ENCODE measurements at regions not wholly inside any gene's neighbourhood (a gene's known extent, or its start where the extent isn't known, plus 50 kb on each side); places are given as distances from the start of the nearest gene placed in this dataset.
A peak's percentile ranks its signal among the peaks of the same experiment; 100 is the strongest.

DNA sequence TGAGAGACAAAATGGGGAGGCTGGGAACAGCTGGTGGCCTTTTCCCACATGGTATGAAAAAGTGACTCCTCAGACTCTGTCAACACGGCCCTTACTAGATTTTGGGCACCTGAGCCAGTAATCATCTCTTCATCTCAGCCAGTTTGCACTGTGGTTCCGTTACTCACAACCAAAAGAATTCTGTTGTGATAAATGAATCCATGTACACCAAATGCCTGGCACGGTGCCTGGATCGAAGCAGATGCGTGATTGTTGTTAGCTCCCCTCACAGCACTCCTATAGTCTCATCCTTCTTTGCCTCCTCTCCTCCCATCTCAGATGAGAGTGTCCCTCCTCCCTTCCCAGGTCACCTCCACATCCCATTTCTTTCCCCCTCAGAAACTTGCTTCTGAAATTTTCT lies 57.9 kb upstream of the GJB5 start:
- TF ChIP-seq RXRA (IDR thresholded peaks at IDR 0.05) (no peak), TAF1 (conservative IDR thresholded peaks at IDR 0.05) (no peak), NR2F2 (IDR thresholded peaks at IDR 0.05) (no peak), FOXA2 (IDR thresholded peaks at IDR 0.05) (no peak), RAD21 (IDR thresholded peaks at IDR 0.05) (no peak), GABPA (IDR thresholded peaks at IDR 0.05 in 1 of 2, conservative IDR thresholded peaks at IDR 0.05 in 1 of 2) (no peak), HNF4G (IDR thresholded peaks at IDR 0.05) (no peak), SP1 (IDR thresholded peaks at IDR 0.05) (no peak), JUND (IDR thresholded peaks at IDR 0.05) (no peak), YY1 (IDR thresholded peaks at IDR 0.05) (no peak)
- TF ChIP-seq, protein P1, sequence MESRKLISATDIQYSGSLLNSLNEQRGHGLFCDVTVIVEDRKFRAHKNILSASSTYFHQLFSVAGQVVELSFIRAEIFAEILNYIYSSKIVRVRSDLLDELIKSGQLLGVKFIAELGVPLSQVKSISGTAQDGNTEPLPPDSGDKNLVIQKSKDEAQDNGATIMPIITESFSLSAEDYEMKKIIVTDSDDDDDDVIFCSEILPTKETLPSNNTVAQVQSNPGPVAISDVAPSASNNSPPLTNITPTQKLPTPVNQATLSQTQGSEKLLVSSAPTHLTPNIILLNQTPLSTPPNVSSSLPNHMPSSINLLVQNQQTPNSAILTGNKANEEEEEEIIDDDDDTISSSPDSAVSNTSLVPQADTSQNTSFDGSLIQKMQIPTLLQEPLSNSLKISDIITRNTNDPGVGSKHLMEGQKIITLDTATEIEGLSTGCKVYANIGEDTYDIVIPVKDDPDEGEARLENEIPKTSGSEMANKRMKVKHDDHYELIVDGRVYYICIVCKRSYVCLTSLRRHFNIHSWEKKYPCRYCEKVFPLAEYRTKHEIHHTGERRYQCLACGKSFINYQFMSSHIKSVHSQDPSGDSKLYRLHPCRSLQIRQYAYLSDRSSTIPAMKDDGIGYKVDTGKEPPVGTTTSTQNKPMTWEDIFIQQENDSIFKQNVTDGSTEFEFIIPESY (IDR thresholded peaks at IDR 0.05), result no peak
- TF ChIP-seq, protein P2, sequence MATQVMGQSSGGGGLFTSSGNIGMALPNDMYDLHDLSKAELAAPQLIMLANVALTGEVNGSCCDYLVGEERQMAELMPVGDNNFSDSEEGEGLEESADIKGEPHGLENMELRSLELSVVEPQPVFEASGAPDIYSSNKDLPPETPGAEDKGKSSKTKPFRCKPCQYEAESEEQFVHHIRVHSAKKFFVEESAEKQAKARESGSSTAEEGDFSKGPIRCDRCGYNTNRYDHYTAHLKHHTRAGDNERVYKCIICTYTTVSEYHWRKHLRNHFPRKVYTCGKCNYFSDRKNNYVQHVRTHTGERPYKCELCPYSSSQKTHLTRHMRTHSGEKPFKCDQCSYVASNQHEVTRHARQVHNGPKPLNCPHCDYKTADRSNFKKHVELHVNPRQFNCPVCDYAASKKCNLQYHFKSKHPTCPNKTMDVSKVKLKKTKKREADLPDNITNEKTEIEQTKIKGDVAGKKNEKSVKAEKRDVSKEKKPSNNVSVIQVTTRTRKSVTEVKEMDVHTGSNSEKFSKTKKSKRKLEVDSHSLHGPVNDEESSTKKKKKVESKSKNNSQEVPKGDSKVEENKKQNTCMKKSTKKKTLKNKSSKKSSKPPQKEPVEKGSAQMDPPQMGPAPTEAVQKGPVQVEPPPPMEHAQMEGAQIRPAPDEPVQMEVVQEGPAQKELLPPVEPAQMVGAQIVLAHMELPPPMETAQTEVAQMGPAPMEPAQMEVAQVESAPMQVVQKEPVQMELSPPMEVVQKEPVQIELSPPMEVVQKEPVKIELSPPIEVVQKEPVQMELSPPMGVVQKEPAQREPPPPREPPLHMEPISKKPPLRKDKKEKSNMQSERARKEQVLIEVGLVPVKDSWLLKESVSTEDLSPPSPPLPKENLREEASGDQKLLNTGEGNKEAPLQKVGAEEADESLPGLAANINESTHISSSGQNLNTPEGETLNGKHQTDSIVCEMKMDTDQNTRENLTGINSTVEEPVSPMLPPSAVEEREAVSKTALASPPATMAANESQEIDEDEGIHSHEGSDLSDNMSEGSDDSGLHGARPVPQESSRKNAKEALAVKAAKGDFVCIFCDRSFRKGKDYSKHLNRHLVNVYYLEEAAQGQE (IDR thresholded peaks at IDR 0.05), result no peak
- DNase-seq (ENCODE audit: low spot score), result no peak
- Histone ChIP-seq H3K4me3 (ENCODE audit: low read depth in 1 of 3, low read length in 3 of 3) (no peak overlapping the region), H3K36me3 (ENCODE audit: control insufficient read depth in 4 of 4, insufficient read depth in 3 of 4, low read depth in 1 of 4, low read length in 3 of 4) (no peaks in the 10 kb centered on the region), H3K27ac (ENCODE audit: low read depth in 1 of 2, low read length in 2 of 2) (no peak overlapping the region), H3K4me1 (ENCODE audit: control insufficient read depth in 4 of 4, insufficient read depth in 4 of 4, low read length in 3 of 4) (peaks cover 0 to 4% (median under 1%) of the 10 kb centered on the region in 4 donors), H3K9me3 (ENCODE audit: control insufficient read depth in 4 of 4, low read length in 3 of 4) (no peaks in the 10 kb centered on the region), H3K9ac (ENCODE audit: low read depth in 1 of 2, low read length in 2 of 2) (no peak overlapping the region), H3K27me3 (ENCODE audit: control insufficient read depth in 4 of 4, insufficient read depth in 4 of 4, low read length in 3 of 4) (no peaks in the 10 kb centered on the region)
- WGBS, result 75% methylated on average over 5 of the region's 5 CpGs

DNA sequence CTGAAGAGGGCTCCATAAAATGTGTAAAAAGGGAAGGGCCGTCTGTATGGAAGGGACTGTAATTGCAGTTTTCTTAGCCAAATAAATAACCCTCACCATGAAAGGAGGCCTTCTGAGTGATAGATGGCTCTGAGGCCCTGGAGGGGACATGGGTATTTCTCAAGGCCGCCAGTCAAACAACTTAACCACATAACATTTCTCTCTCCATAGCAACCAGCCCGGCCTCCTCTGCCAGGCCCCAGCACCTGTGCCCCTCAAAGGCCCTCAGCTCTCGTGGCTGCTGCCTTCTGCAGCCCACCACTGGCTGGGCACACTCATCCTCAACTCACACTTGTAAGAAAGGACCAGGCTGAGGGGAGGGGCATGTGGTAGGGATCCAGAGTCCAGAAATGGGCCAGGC lies 57.0 kb upstream of the GJB5 start:
- DNase-seq (ENCODE audit: low spot score), result no peak
- Histone ChIP-seq H3K9me3 (ENCODE audit: control insufficient read depth in 4 of 4, low read length in 3 of 4) (no peaks in the 10 kb centered on the region), H3K27ac (ENCODE audit: low read depth in 1 of 2, low read length in 2 of 2) (no peak overlapping the region), H3K27me3 (ENCODE audit: control insufficient read depth in 4 of 4, insufficient read depth in 4 of 4, low read length in 3 of 4) (no peaks in the 10 kb centered on the region), H3K4me3 (ENCODE audit: low read depth in 1 of 3, low read length in 3 of 3) (no peak overlapping the region), H3K4me1 (ENCODE audit: control insufficient read depth in 4 of 4, insufficient read depth in 4 of 4, low read length in 3 of 4) (peaks cover 0 to 4% (median under 1%) of the 10 kb centered on the region in 4 donors), H3K36me3 (ENCODE audit: control insufficient read depth in 4 of 4, insufficient read depth in 3 of 4, low read depth in 1 of 4, low read length in 3 of 4) (no peaks in the 10 kb centered on the region), H3K9ac (ENCODE audit: low read depth in 1 of 2, low read length in 2 of 2) (no peak overlapping the region)
- 74% methylated on average over 4 of the region's 4 CpGs for WGBS
- no peak for TF ChIP-seq EGR1 (IDR thresholded peaks at IDR 0.05; ENCODE audit: low read depth in 2 of 2)

DNA sequence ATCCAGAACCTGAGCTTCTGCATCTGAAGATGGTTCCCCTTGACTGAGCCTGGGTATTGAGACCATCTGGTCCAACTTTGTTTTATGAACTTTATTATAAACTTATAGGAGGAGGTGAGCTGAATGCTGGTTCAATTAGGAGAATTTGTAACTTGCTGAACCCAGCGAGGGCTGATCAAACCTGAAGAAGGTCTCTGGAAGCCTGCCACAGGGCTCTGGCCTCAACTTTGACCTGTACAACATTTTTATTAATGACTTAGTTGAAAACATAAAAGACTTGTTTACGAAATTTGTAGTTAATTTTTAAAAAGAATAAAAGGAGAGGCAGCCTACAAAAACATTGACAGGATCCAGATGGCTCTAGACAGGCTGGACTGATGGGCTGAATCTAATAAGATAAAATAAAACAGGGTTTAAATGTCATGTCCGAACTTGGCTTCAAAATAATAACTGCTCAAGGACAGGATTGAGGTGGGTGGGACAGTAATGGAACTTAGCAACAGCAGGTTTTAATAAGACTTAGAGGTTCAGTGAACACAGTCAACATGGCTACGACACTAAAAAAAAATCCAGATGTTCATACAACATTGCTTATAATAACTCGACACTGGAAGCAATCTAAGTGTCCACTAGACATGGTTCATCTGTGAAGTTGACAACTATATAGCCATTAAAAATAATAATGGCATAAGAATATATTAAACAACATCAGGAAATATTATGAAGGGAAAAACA lies 53.4 kb upstream of the GJB5 start:
- H3K27ac ChIP-seq (ENCODE audit: low read depth in 1 of 2, low read length in 2 of 2), result no peak overlapping the region
- DNase-seq (ENCODE audit: low spot score), result no peak
- H3K9me3 ChIP-seq (ENCODE audit: control insufficient read depth in 4 of 4, low read length in 3 of 4), result no peaks in the 10 kb centered on the region
- 46% methylated on average over 5 of the region's 5 CpGs for WGBS
- no peak overlapping the region for H3K4me3 ChIP-seq (ENCODE audit: low read depth in 1 of 3, low read length in 3 of 3)
- H3K36me3 ChIP-seq (ENCODE audit: control insufficient read depth in 4 of 4, insufficient read depth in 3 of 4, low read depth in 1 of 4, low read length in 3 of 4), result no peaks in the 10 kb centered on the region
- H3K27me3 ChIP-seq (ENCODE audit: control insufficient read depth in 4 of 4, insufficient read depth in 4 of 4, low read length in 3 of 4), result peaks cover 0 to 2% (median 0%) of the 10 kb centered on the region in 4 donors
- H3K4me1 ChIP-seq (ENCODE audit: control insufficient read depth in 4 of 4, insufficient read depth in 4 of 4, low read length in 3 of 4), result peaks cover 0 to 4% (median under 1%) of the 10 kb centered on the region in 4 donors
- no peak overlapping the region for H3K9ac ChIP-seq (ENCODE audit: low read depth in 1 of 2, low read length in 2 of 2)
- no peak for TF ChIP-seq JUND (IDR thresholded peaks at IDR 0.05)
- TF ChIP-seq HNF4A (conservative IDR thresholded peaks at IDR 0.05), result peak in 1 of 2 donors; percentile 28
- TF ChIP-seq RXRA (IDR thresholded peaks at IDR 0.05), result no peak
- TF ChIP-seq, protein P1 (IDR thresholded peaks at IDR 0.05), result no peak
- TF ChIP-seq, protein P2 (IDR thresholded peaks at IDR 0.05), result no peak
- TF ChIP-seq, protein P3, sequence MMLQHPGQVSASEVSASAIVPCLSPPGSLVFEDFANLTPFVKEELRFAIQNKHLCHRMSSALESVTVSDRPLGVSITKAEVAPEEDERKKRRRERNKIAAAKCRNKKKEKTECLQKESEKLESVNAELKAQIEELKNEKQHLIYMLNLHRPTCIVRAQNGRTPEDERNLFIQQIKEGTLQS (IDR thresholded peaks at IDR 0.05), result no peak

Data from liver (tissue), 7 donors.